Esophagus muscularis mucosa (tissue), 4 donors: ENCODE measurements at regions not wholly inside any gene's neighbourhood (a gene's known extent, or its start where the extent isn't known, plus 50 kb on each side); places are given as distances from the start of the nearest gene placed in this dataset.

Experiments used
- DNase-seq: peaks from one replicate; pipeline ENCODE4 v3.0.0-alpha.2; 2017; ENCODE audit errors: extremely low spot score
- H3K27ac ChIP-seq, 4 donors: fragments of 200-600 bp; sonication (generic); replicated peaks in 1 of 4; 1 replicate in 3 of 4; 2 replicates in 1 of 4; pipeline ENCODE4 v1.5.1; 2016 to 2019; ENCODE audit warnings: mild to moderate bottlenecking in 1 of 4
- H3K27me3 ChIP-seq, 4 donors: fragments of 200-600 bp; sonication (generic); one replicate each; pipeline versions ENCODE4 v1.5.1 to v1.6.0; 2016 to 2019
- H3K36me3 ChIP-seq, 4 donors: fragments of 200-600 bp; sonication (generic); one replicate each; pipeline ENCODE4 v1.5.1; 2016 to 2019
- H3K4me1 ChIP-seq, 4 donors: fragments of 200-600 bp; sonication (generic); one replicate each; pipeline ENCODE4 v1.5.1; 2016 to 2019
- H3K4me3 ChIP-seq, 4 donors: fragments of 200-600 bp; sonication (generic); 1 replicate in 2 of 4; 2 replicates in 2 of 4; pipeline ENCODE4 v1.5.1; 2016 to 2019; ENCODE audit warnings: mild to moderate bottlenecking in 4 of 4, moderate library complexity in 1 of 4
- H3K9me3 ChIP-seq, 4 donors: fragments of 200-600 bp; sonication (generic); 1 replicate in 3 of 4; 2 replicates in 1 of 4; pipeline ENCODE4 v1.5.1; 2016 to 2019
- CTCF ChIP-seq, 3 experiments: fragments of 200-600 bp in 2 of 3; fragments of 450-650 bp in 1 of 3; sonication (generic) in 2 of 3; IDR thresholded peaks; one replicate each; pipeline ENCODE4 v1.5.1; 2017 to 2019; ENCODE audit warnings: antibody characterized with exemption in 3 of 3, mild to moderate bottlenecking in 2 of 3, moderate library complexity in 1 of 3
- EP300 ChIP-seq: sonication (generic); formaldehyde crosslinking; IDR thresholded peaks from one replicate; pipeline ENCODE4 v1.6.1; 2017; ENCODE audit warnings: antibody characterized with exemption
- POLR2A ChIP-seq: fragments of 450-650 bp; IDR thresholded peaks from one replicate; pipeline ENCODE4 v1.6.1; 2017; ENCODE audit warnings: antibody characterized with exemption, moderate library complexity, mild to moderate bottlenecking, low read depth
- POLR2AphosphoS5 ChIP-seq, 2 donors: sonication (generic); formaldehyde crosslinking; IDR thresholded peaks; one replicate each; pipeline ENCODE4 v1.6.1; 2017; ENCODE audit warnings: antibody characterized with exemption in 2 of 2
- WGBS: methylation state at CpG from one replicate; pipeline ENCODE4 v1.1.5; 2018; 5-methylcytosine and 5-hydroxymethylcytosine counted together
- intact Hi-C: fragments of 100-400 bp; cut with DNase I; formaldehyde crosslinking; loops from one replicate; pipeline ENCODE4 v1.15.1; 2023

GRCh38 chr4:177239878-177240277, 69.8 kb upstream of the NEIL3 start:
- DNase-seq, result no peak
- no peak overlapping the region for H3K27ac ChIP-seq
- no peaks in the 10 kb centered on the region for H3K9me3 ChIP-seq
- no peaks in the 10 kb centered on the region for H3K27me3 ChIP-seq
- H3K4me3 ChIP-seq, result no peak overlapping the region
- no peaks in the 10 kb centered on the region for H3K36me3 ChIP-seq
- intact Hi-C loops, result no loop called here
- H3K4me1 ChIP-seq, result no peaks in the 10 kb centered on the region
- TF ChIP-seq POLR2AphosphoS5 (IDR thresholded peaks at IDR 0.05) (no peak), EP300 (no peak), POLR2A (no peak), CTCF (IDR thresholded peaks at IDR 0.05) (no peak)

- Histone ChIP-seq H3K9me3 (no peaks in the 10 kb centered on the region), H3K4me1 (peaks cover 0 to 11% (median 4%) of the 10 kb centered on the region in 4 donors), H3K27me3 (no peaks in the 10 kb centered on the region), H3K27ac (no peak overlapping the region), H3K4me3 (no peak overlapping the region), H3K36me3 (no peaks in the 10 kb centered on the region)
- no peak for TF ChIP-seq POLR2A
- TF ChIP-seq POLR2AphosphoS5 (IDR thresholded peaks at IDR 0.05), result no peak
- TF ChIP-seq EP300, result no peak
- no peak for TF ChIP-seq CTCF (IDR thresholded peaks at IDR 0.05)
- WGBS, result 96% methylated on average over 7 of the region's 7 CpGs
- intact Hi-C loops, result no loop called here
- DNase-seq, result no peak
Measured at GRCh38 chr4:177242651-177243286, 66.9 kb upstream of the NEIL3 start.

- Histone ChIP-seq H3K27ac (no peak overlapping the region), H3K4me3 (no peak overlapping the region), H3K27me3 (no peaks in the 10 kb centered on the region), H3K9me3 (no peaks in the 10 kb centered on the region), H3K36me3 (no peaks in the 10 kb centered on the region), H3K4me1 (peaks cover 0 to 15% (median 9%) of the 10 kb centered on the region in 4 donors)
- DNase-seq, result no peak
- intact Hi-C loops, result no loop called here
- WGBS, result 61% methylated on average over 10 of the region's 10 CpGs
- TF ChIP-seq CTCF (IDR thresholded peaks at IDR 0.05) (no peak), POLR2A (no peak), POLR2AphosphoS5 (IDR thresholded peaks at IDR 0.05) (no peak), EP300 (no peak)
Measured at GRCh38 chr4:177246641-177247584, 62.8 kb upstream of the NEIL3 start.

- intact Hi-C loops, result no loop called here
- no peaks in the 10 kb centered on the region for H3K9me3 ChIP-seq
- no peak overlapping the region for H3K27ac ChIP-seq
- no peak for DNase-seq
- no peaks in the 10 kb centered on the region for H3K36me3 ChIP-seq
- no peak for TF ChIP-seq POLR2AphosphoS5 (IDR thresholded peaks at IDR 0.05)
- no peak for TF ChIP-seq POLR2A
- TF ChIP-seq EP300, result no peak
- peak; percentile 52 to 78 (median 53) for TF ChIP-seq CTCF (IDR thresholded peaks at IDR 0.05)
- 18% methylated on average over 15 of the region's 15 CpGs for WGBS
- H3K27me3 ChIP-seq, result no peaks in the 10 kb centered on the region
- peaks cover 0 to 15% (median 9%) of the 10 kb centered on the region in 4 donors for H3K4me1 ChIP-seq
- H3K4me3 ChIP-seq, result no peak overlapping the region
Measured at GRCh38 chr4:177250056-177250696, 59.5 kb upstream of the NEIL3 start.
